ENCODE measurements at regions not wholly inside any gene's neighbourhood (a gene's known extent, or its start where the extent isn't known, plus 50 kb on each side); places are given as distances from the start of the nearest gene placed in this dataset.

GRCh38 chr7:47007471-47007870, 574.4 kb downstream of the TNS3 start:
- Mint-ChIP-seq H3K27me3 (ENCODE audit: unreplicated experiment) (no peaks in the 10 kb centered on the region), H3K36me3 (ENCODE audit: unreplicated experiment) (peaks cover 4% of the 10 kb centered on the region), H3K4me3 (ENCODE audit: unreplicated experiment) (no peak overlapping the region), H3K4me1 (ENCODE audit: unreplicated experiment) (no peaks in the 10 kb centered on the region), H3K9me3 (ENCODE audit: unreplicated experiment) (peaks cover 32% of the 10 kb centered on the region), H3K27ac (ENCODE audit: unreplicated experiment) (no peak overlapping the region)
- no peak for DNase-seq (ENCODE audit: extremely low spot score, unreplicated experiment)
- TF ChIP-seq CTCF (IDR thresholded peaks at IDR 0.05), result no peak

DNA sequence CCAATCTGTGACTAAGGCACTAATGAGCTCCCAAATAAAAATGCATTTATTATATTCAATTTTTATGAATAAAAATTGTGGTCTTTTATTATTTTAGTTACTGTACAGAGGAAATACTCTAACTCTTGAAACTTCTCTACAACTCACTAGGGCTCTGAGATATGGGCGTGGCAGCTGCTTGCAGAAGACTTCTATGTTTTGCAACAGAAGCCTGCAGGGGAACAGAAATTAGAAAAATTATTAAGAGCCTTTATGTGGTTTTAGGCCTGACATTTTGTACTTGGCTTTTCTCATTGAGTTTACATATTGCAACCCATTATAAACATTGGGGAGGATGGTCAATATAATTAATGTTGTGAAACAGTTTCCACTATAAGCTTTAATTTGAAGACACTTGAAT, 581.4 kb downstream of the TNS3 start:
- no peak for DNase-seq (ENCODE audit: extremely low spot score, unreplicated experiment)
- TF ChIP-seq CTCF (IDR thresholded peaks at IDR 0.05), result no peak
- no peak overlapping the region for H3K27ac Mint-ChIP-seq (ENCODE audit: unreplicated experiment)
- H3K9me3 Mint-ChIP-seq (ENCODE audit: unreplicated experiment), result peaks cover 23% of the 10 kb centered on the region
- no peak overlapping the region for H3K4me3 Mint-ChIP-seq (ENCODE audit: unreplicated experiment)
- no peaks in the 10 kb centered on the region for H3K27me3 Mint-ChIP-seq (ENCODE audit: unreplicated experiment)
- H3K36me3 Mint-ChIP-seq (ENCODE audit: unreplicated experiment), result peaks cover 4% of the 10 kb centered on the region
- peaks cover 6% of the 10 kb centered on the region for H3K4me1 Mint-ChIP-seq (ENCODE audit: unreplicated experiment)

DNA sequence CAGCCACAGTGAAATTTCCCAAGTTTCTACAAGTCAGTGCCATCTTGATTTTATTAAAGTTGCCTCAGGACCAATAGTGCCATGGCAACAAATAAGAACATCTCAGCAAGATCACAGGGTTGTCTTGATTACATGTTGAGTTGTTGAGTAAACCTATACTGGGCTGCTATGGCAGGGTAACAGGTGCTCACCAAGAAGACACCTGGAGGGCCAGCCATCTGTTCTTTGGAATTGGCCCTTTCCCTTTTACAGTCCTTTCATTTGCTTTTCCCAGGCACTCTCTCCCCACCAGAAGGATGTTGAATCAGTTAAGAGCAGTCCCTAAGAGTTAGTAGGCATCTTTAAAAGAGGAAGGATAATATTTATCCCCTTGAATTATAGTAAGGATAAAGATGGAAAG, 582.0 kb downstream of the TNS3 start:
- H3K27ac Mint-ChIP-seq (ENCODE audit: unreplicated experiment), result no peak overlapping the region
- H3K27me3 Mint-ChIP-seq (ENCODE audit: unreplicated experiment), result no peaks in the 10 kb centered on the region
- H3K9me3 Mint-ChIP-seq (ENCODE audit: unreplicated experiment), result peaks cover 16% of the 10 kb centered on the region
- peaks cover 3% of the 10 kb centered on the region for H3K36me3 Mint-ChIP-seq (ENCODE audit: unreplicated experiment)
- peaks cover 6% of the 10 kb centered on the region for H3K4me1 Mint-ChIP-seq (ENCODE audit: unreplicated experiment)
- no peak for TF ChIP-seq CTCF (IDR thresholded peaks at IDR 0.05)
- H3K4me3 Mint-ChIP-seq (ENCODE audit: unreplicated experiment), result no peak overlapping the region
- DNase-seq (ENCODE audit: extremely low spot score, unreplicated experiment), result no peak

DNA sequence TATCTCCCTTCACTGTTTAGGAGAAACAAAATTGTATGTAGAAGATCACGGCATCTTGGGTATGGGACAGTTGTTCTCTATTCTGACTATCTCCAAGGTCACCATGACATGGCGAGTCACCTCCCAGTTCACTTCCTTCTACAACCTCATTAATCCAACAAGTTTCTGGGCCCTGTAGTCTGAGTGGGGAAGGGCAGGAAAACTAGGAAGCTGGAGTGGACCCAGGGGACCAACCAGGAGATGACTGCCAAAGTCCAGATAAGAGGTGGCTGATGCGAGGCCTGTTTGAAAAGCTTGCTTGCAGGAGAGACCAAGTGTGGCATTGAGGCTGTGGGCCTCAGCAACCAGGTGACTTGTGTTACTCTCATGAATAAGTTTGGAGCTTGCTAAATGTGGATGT, 584.9 kb downstream of the TNS3 start:
- no peaks in the 10 kb centered on the region for H3K9me3 Mint-ChIP-seq (ENCODE audit: unreplicated experiment)
- no peak overlapping the region for H3K27ac Mint-ChIP-seq (ENCODE audit: unreplicated experiment)
- DNase-seq (ENCODE audit: extremely low spot score, unreplicated experiment), result no peak
- peaks cover 6% of the 10 kb centered on the region for H3K4me1 Mint-ChIP-seq (ENCODE audit: unreplicated experiment)
- no peak overlapping the region for H3K4me3 Mint-ChIP-seq (ENCODE audit: unreplicated experiment)
- no peak for TF ChIP-seq CTCF (IDR thresholded peaks at IDR 0.05)
- H3K27me3 Mint-ChIP-seq (ENCODE audit: unreplicated experiment), result no peaks in the 10 kb centered on the region
- no peaks in the 10 kb centered on the region for H3K36me3 Mint-ChIP-seq (ENCODE audit: unreplicated experiment)

DNA sequence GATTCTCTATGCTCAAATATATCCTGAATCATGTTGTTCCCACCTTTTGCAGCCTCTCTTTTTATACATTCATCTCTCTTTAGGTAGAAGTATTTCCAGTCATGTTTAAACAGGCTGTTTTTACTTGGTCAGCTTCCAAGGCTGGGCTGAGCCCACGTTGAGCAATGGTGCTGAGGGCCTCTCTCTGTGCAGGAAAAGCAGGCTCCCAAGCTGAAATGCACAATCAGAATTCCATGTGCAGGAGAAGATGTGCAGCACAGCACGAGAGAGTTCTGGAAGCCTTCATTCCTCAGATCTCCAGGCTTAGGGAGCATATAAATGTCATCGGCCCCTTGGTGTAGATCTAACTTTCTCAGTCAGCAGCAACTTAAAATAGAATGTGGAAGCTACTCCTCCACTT, 588.5 kb downstream of the TNS3 start:
- H3K9me3 Mint-ChIP-seq (ENCODE audit: unreplicated experiment), result no peaks in the 10 kb centered on the region
- DNase-seq (ENCODE audit: extremely low spot score, unreplicated experiment), result no peak
- no peaks in the 10 kb centered on the region for H3K27me3 Mint-ChIP-seq (ENCODE audit: unreplicated experiment)
- TF ChIP-seq CTCF (IDR thresholded peaks at IDR 0.05), result no peak
- peaks cover 2% of the 10 kb centered on the region for H3K4me1 Mint-ChIP-seq (ENCODE audit: unreplicated experiment)
- H3K36me3 Mint-ChIP-seq (ENCODE audit: unreplicated experiment), result no peaks in the 10 kb centered on the region
- H3K27ac Mint-ChIP-seq (ENCODE audit: unreplicated experiment), result no peak overlapping the region
- H3K4me3 Mint-ChIP-seq (ENCODE audit: unreplicated experiment), result no peak overlapping the region
